B cell (primary cell): ENCODE measurements at regions not wholly inside any gene's neighbourhood (a gene's known extent, or its start where the extent isn't known, plus 50 kb on each side); places are given as distances from the start of the nearest gene placed in this dataset.

ENCODE experiments used
- EZH2 ChIP-seq: IDR thresholded peaks from 2 replicates; pipeline ENCODE4 v1.6.1; 2012; ENCODE audit warnings: borderline replicate concordance, low read depth, mild to moderate bottlenecking, moderate library complexity, low read length; ENCODE audit not compliant: insufficient read depth, poor library complexity, severe bottlenecking
- TF ChIP-seq, protein P1 (sequence below): fragments of 200-600 bp; IDR thresholded peaks from one replicate; pipeline ENCODE4 v1.8.0; 2022; ENCODE audit warnings: antibody characterized with exemption, mild to moderate bottlenecking

DNA sequence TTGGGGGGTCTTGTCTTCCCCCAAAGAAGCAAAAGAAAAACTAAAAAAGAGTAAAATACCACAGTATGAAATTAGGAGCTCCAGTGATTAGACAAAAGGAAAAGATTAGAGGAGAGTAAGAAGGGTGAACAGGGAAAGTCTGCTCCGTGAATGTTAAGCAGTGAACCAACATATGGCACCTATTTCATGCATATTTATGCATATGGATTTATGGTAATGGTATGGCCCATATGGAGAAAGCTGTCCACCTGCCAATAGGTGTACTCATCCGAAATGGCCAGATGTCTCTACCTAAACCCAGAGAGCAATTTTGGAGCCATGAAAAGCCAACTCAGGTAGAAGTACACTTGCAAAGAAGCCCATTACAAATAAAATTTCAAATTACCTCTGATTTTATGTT, 404.0 kb upstream of the RAB6C start:
- TF ChIP-seq, protein P1, sequence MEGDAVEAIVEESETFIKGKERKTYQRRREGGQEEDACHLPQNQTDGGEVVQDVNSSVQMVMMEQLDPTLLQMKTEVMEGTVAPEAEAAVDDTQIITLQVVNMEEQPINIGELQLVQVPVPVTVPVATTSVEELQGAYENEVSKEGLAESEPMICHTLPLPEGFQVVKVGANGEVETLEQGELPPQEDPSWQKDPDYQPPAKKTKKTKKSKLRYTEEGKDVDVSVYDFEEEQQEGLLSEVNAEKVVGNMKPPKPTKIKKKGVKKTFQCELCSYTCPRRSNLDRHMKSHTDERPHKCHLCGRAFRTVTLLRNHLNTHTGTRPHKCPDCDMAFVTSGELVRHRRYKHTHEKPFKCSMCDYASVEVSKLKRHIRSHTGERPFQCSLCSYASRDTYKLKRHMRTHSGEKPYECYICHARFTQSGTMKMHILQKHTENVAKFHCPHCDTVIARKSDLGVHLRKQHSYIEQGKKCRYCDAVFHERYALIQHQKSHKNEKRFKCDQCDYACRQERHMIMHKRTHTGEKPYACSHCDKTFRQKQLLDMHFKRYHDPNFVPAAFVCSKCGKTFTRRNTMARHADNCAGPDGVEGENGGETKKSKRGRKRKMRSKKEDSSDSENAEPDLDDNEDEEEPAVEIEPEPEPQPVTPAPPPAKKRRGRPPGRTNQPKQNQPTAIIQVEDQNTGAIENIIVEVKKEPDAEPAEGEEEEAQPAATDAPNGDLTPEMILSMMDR, result no peak
- no peak for TF ChIP-seq EZH2
